ENCODE measurements at regions not wholly inside any gene's neighbourhood (a gene's known extent, or its start where the extent isn't known, plus 50 kb on each side); places are given as distances from the start of the nearest gene placed in this dataset.
A peak's percentile ranks its signal among the peaks of the same experiment; 100 is the strongest.

DNA sequence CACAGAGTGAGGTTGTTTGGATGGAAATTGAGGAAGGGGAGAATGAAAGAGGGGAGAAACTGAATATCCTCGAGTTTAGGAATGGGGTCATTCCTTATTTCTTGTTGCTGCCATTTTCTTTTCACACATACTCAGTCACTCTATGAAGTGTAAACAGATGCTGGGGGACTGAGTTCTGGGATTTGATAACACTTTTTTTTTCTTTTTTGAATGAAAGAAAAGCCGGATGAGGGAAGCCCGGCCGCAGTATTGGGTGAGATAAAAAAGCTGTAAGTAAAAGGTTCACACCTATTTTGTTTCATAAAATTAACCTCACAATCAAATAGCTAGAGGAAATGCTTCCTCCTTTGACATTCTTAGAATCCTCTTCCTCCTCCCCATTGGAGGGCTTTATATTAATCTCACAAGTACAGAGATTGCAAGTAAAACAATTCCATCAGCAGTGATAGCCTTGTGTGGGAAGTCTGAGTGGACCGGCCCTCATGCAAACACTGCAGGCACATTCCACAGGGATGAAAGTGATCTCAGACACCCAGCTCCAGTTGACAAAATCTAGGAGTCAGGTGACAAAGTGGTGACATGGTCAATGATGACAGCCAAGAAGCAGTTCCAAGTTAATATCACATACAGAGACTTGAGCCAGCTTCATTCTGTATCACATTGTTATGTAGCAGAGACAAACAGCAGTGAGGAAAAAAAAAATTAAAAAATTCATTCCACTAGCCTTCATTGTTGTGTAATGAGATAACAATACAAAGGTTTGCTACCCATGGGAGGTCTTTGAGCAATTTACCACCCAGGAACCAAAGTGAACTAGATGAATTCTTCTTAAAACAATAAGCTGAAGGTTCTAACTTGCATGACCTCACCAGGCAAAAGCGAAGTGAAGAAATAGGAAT lies 391.1 kb upstream of the HSF2 start:
- H3K27ac ChIP-seq: no peak overlapping the region

GRCh38 chr6:122009000-122009350 lies 390.5 kb upstream of the HSF2 start:
- ATAC-seq: no peak
- H3K27ac ChIP-seq: no peak overlapping the region

More for the DNA sequence above, 391.1 kb upstream of the HSF2 start:
- intact Hi-C loops (cut with DNase I): no loop called here
- no peaks in the 10 kb centered on the region for H3K4me1 ChIP-seq
- H3K9me3 ChIP-seq: no peaks in the 10 kb centered on the region
- DNase-seq (no peak), ATAC-seq (peak in 1 of 2 donors; percentile 73)
- no peaks in the 10 kb centered on the region for H3K36me3 ChIP-seq
- TF ChIP-seq CTCF (IDR thresholded peaks at IDR 0.05): no peak
- H3K27me3 ChIP-seq (ENCODE audit: low read depth): no peaks in the 10 kb centered on the region
- H3K4me3 ChIP-seq: no peak overlapping the region

GRCh38 chr6:122012578-122012977 lies 386.9 kb upstream of the HSF2 start:
- H3K27ac ChIP-seq: no peak overlapping the region
- no peak overlapping the region for H3K4me3 ChIP-seq
- no peaks in the 10 kb centered on the region for H3K9me3 ChIP-seq
- no peak for TF ChIP-seq CTCF (IDR thresholded peaks at IDR 0.05)
- no peaks in the 10 kb centered on the region for H3K4me1 ChIP-seq
- intact Hi-C loops (cut with DNase I): no loop called here
- no peaks in the 10 kb centered on the region for H3K27me3 ChIP-seq (ENCODE audit: low read depth)
- DNase-seq (no peak), ATAC-seq (no peak)
- H3K36me3 ChIP-seq: no peaks in the 10 kb centered on the region

More at GRCh38 chr6:122009000-122009350, 390.5 kb upstream of the HSF2 start:
- intact Hi-C loops (cut with DNase I): no loop called here
- Histone ChIP-seq H3K27me3 (ENCODE audit: low read depth) (no peaks in the 10 kb centered on the region), H3K36me3 (no peaks in the 10 kb centered on the region), H3K9me3 (no peaks in the 10 kb centered on the region), H3K4me3 (no peak overlapping the region), H3K4me1 (no peaks in the 10 kb centered on the region)
- no peak for DNase-seq
- TF ChIP-seq CTCF (IDR thresholded peaks at IDR 0.05): no peak

- no peaks in the 10 kb centered on the region for H3K9me3 ChIP-seq
- H3K4me3 ChIP-seq: no peak overlapping the region
- TF ChIP-seq CTCF (IDR thresholded peaks at IDR 0.05): no peak
- no peaks in the 10 kb centered on the region for H3K36me3 ChIP-seq
- H3K27ac ChIP-seq: no peak overlapping the region
- H3K4me1 ChIP-seq: no peaks in the 10 kb centered on the region
- DNase-seq (no peak), ATAC-seq (no peak)
- intact Hi-C loops (cut with DNase I): no loop called here
- no peaks in the 10 kb centered on the region for H3K27me3 ChIP-seq (ENCODE audit: low read depth)
Measured at GRCh38 chr6:122014961-122015360, 384.5 kb upstream of the HSF2 start.

DNA sequence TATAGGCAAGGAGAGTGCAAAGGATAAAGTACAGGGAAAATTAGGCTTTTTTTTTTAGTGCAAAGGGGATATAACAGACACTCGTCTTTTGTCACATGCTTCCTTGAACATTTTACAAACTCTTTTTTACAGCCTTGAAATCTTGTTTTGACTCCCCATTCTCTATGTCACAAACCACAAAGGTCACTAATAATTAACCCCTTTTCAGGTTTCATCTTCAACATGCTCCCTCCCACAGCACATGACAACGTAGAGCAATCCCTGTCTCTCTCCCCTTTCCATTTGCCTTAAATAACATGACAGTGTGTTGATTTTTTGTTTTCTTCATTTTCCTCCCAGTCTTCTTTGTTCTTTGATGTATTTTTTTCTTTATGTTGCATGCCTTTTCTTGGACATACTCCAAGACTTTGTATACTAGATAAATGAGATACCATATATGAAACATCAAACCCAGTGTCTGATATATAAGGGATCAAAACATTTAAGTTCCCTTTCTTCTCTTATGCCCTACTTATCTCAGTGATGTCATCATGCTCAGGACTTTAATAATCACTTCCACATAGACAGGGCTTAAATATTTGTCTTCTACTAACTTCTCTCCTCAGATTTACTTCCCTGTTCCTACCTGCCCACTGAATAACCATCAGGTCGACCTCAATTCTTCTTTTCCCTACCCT lies 378.7 kb upstream of the HSF2 start:
- ATAC-seq (no peak), DNase-seq (no peak)
- Histone ChIP-seq H3K9me3 (no peaks in the 10 kb centered on the region), H3K4me3 (no peak overlapping the region), H3K4me1 (no peaks in the 10 kb centered on the region), H3K27ac (no peak overlapping the region), H3K36me3 (no peaks in the 10 kb centered on the region), H3K27me3 (ENCODE audit: low read depth) (no peaks in the 10 kb centered on the region)
- TF ChIP-seq CTCF (IDR thresholded peaks at IDR 0.05): no peak
- intact Hi-C loops (cut with DNase I): no loop called here

Measured in lower lobe of right lung (tissue), 2 donors.